ENCODE measurements at regions not wholly inside any gene's neighbourhood (a gene's known extent, or its start where the extent isn't known, plus 50 kb on each side); places are given as distances from the start of the nearest gene placed in this dataset.

GRCh38 chr9:119435076-119435475, 65.8 kb upstream of the BRINP1 start:
- no peak for DNase-seq

GRCh38 chr9:119432428-119432827, 63.2 kb upstream of the BRINP1 start:
- no peak for DNase-seq

GRCh38 chr9:119429302-119429701, 60.1 kb upstream of the BRINP1 start:
- DNase-seq = no peak

- DNase-seq = no peak
Observed at GRCh38 chr9:119420231-119420630, 51.0 kb upstream of the BRINP1 start.

All from CD4-positive, alpha-beta T cell treated with Interferon gamma for 1 hour (primary cell).